DOHH2 (cell line): ENCODE measurements at regions not wholly inside any gene's neighbourhood (a gene's known extent, or its start where the extent isn't known, plus 50 kb on each side); places are given as distances from the start of the nearest gene placed in this dataset.
"Not testable (repeated sequence)": the region's sequence is repeated elsewhere in the genome, so short reads cannot be mapped to it uniquely, and the experiment has no call there.

Experiments
- H3F3A ChIP-seq: fragments of 200-600 bp; sonication (generic), shearing (Covaris generic); 2 replicates; pipeline ENCODE4 v1.6.0; 2016; ENCODE audit warnings: antibody characterized with exemption, mild to moderate bottlenecking; ENCODE audit not compliant: control insufficient read depth, insufficient read depth
- H3K27ac ChIP-seq: fragments of 200-600 bp; sonication (generic); 2 replicates; pipeline ENCODE4 v1.5.1; 2014; ENCODE audit warnings: low read depth, mild to moderate bottlenecking, low read length, moderate library complexity
- H3K27me3 ChIP-seq: fragments of 200-600 bp; sonication (generic); 2 replicates; pipeline ENCODE4 v1.6.1; 2014; ENCODE audit warnings: mild to moderate bottlenecking, low read length, mixed read lengths; ENCODE audit not compliant: control insufficient read depth
- H3K36me3 ChIP-seq: fragments of 200-600 bp; sonication (generic); 2 replicates; pipeline ENCODE4 v1.6.1; 2014; ENCODE audit warnings: mild to moderate bottlenecking, low read length, moderate library complexity, mixed read lengths; ENCODE audit not compliant: control insufficient read depth
- H3K4me1 ChIP-seq: fragments of 200-600 bp; sonication (generic); 2 replicates; pipeline ENCODE4 v1.6.1; 2014; ENCODE audit warnings: mild to moderate bottlenecking, low read length, mixed read lengths; ENCODE audit not compliant: control insufficient read depth
- H3K4me2 ChIP-seq: fragments of 200-600 bp; sonication (generic); 2 replicates; pipeline ENCODE4 v1.6.0; 2014; ENCODE audit warnings: mild to moderate bottlenecking, low read length, moderate library complexity
- H3K4me3 ChIP-seq: fragments of 200-600 bp; sonication (generic); 2 replicates; pipeline ENCODE4 v1.5.1; 2014; ENCODE audit warnings: mild to moderate bottlenecking, low read length, mixed read lengths
- H3K79me2 ChIP-seq: fragments of 200-600 bp; sonication (generic); 2 replicates; pipeline ENCODE4 v1.6.1; 2014; ENCODE audit warnings: mild to moderate bottlenecking, low read length, mixed read lengths; ENCODE audit not compliant: control insufficient read depth
- H3K9me2 ChIP-seq: fragments of 200-600 bp; sonication (generic); replicated peaks from 2 replicates; pipeline ENCODE4 v1.6.1; 2014; ENCODE audit warnings: mild to moderate bottlenecking, low read length, mixed read lengths; ENCODE audit not compliant: control insufficient read depth
- H3K9me3 ChIP-seq: fragments of 200-600 bp; sonication (generic); 2 replicates; pipeline ENCODE4 v1.6.1; 2014; ENCODE audit warnings: antibody characterized with exemption, low read length, mixed read lengths; ENCODE audit not compliant: control insufficient read depth, insufficient read depth
- H4K20me1 ChIP-seq: fragments of 200-600 bp; sonication (generic); 2 replicates; pipeline ENCODE4 v1.6.0; 2014; ENCODE audit warnings: low read depth, mild to moderate bottlenecking, antibody characterized with exemption, low read length, moderate library complexity; ENCODE audit not compliant: control insufficient read depth, insufficient read depth
- EZH2phosphoT487 ChIP-seq: fragments of 200-600 bp; sonication (generic); IDR thresholded peaks from 2 replicates; pipeline ENCODE4 v1.6.1; 2017; ENCODE audit warnings: borderline replicate concordance, mild to moderate bottlenecking, antibody characterized with exemption, low read length, moderate library complexity, mixed read lengths
- TF ChIP-seq, protein P1 (sequence below): fragments of 200-600 bp; sonication (generic); IDR thresholded peaks from one replicate; pipeline ENCODE4 v1.5.1; 2014; ENCODE audit warnings: antibody characterized with exemption, mild to moderate bottlenecking, low read depth, low read length; ENCODE audit not compliant: poor library complexity, severe bottlenecking

DNA sequence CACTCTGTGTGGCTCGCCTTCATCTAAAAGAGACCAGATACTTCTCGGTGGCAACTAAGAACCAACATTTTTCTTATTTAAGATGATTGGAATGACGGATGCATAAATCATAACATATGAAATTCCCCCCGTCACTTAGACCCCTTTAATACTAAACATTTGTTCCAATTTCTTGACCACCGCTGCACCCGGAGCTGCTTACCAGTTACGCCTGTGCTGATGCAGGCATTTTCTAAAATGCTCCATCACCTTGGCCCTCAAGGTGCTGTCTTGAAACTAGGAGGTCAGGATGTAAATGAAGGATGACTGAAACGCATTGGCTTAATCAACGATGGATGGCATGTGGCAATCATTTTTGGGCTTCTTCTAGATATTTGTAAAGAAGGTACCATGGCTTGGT, 130.0 kb downstream of the CPZ start:
- Histone ChIP-seq H3F3A (no peaks in the 10 kb centered on the region), H3K27ac (no peak overlapping the region), H3K4me2 (no peak overlapping the region), H3K4me1 (no peaks in the 10 kb centered on the region), H3K4me3 (no peak overlapping the region), H3K36me3 (no peaks in the 10 kb centered on the region), H4K20me1 (no peaks in the 10 kb centered on the region), H3K79me2 (no peaks in the 10 kb centered on the region), H3K9me3 (no peaks in the 10 kb centered on the region), H3K9me2 (no peaks in the 10 kb centered on the region), H3K27me3 (no peaks in the 10 kb centered on the region)
- no peak for TF ChIP-seq EZH2phosphoT487
- TF ChIP-seq, protein P1, sequence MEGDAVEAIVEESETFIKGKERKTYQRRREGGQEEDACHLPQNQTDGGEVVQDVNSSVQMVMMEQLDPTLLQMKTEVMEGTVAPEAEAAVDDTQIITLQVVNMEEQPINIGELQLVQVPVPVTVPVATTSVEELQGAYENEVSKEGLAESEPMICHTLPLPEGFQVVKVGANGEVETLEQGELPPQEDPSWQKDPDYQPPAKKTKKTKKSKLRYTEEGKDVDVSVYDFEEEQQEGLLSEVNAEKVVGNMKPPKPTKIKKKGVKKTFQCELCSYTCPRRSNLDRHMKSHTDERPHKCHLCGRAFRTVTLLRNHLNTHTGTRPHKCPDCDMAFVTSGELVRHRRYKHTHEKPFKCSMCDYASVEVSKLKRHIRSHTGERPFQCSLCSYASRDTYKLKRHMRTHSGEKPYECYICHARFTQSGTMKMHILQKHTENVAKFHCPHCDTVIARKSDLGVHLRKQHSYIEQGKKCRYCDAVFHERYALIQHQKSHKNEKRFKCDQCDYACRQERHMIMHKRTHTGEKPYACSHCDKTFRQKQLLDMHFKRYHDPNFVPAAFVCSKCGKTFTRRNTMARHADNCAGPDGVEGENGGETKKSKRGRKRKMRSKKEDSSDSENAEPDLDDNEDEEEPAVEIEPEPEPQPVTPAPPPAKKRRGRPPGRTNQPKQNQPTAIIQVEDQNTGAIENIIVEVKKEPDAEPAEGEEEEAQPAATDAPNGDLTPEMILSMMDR = no peak

DNA sequence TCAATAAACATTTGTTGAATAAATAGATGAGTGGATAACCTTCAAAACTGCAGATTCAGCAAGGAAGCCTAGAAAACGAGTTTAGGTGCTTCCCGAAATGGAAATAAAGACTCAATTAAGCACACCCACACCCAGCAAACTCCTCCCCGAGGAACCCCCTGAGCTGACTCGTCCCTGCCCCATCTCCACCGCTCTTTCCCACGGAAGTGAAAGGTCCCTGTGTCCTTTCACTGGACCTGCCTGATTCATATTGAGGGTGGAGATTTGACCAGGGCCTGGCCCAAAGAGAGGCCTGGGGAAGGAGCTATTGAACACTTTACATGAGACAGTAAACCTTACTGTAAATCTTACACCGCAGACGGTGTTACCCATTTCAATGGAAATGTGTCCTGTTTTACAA, 129.1 kb downstream of the CPZ start:
- no peak overlapping the region for H3K4me3 ChIP-seq
- TF ChIP-seq EZH2phosphoT487 = no peak
- TF ChIP-seq, protein P1 = no peak
- no peaks in the 10 kb centered on the region for H3K79me2 ChIP-seq
- H4K20me1 ChIP-seq = no peaks in the 10 kb centered on the region
- H3K27ac ChIP-seq = no peak overlapping the region
- H3K9me2 ChIP-seq = no peaks in the 10 kb centered on the region
- no peaks in the 10 kb centered on the region for H3K4me1 ChIP-seq
- H3K9me3 ChIP-seq = no peaks in the 10 kb centered on the region
- no peak overlapping the region for H3K4me2 ChIP-seq
- H3K27me3 ChIP-seq = no peaks in the 10 kb centered on the region
- H3K36me3 ChIP-seq = no peaks in the 10 kb centered on the region
- H3F3A ChIP-seq = no peaks in the 10 kb centered on the region

DNA sequence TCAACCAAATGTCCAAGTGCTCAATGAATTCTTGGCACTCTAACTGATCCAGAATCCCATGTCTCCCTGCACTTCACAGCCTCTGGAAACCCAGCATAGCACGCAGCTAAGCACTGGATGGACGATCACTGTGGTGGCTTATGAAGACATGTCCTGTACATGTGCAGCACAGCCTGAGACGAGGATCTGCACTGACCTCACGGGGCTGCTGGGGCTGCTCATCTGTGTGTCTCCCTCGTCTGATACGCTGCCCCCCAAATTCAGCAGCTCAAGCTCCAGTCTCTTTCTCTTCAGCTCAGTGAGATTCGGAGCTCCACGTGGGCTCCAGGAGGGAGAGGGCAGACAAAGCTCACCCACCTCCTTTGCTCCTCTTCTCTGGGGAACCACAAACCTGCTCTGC, 126.9 kb downstream of the CPZ start:
- Histone ChIP-seq H3K9me3 (no peaks in the 10 kb centered on the region), H4K20me1 (no peaks in the 10 kb centered on the region), H3F3A (no peaks in the 10 kb centered on the region), H3K36me3 (no peaks in the 10 kb centered on the region), H3K79me2 (no peaks in the 10 kb centered on the region), H3K9me2 (no peaks in the 10 kb centered on the region), H3K27ac (no peak overlapping the region), H3K4me3 (no peak overlapping the region), H3K4me1 (no peaks in the 10 kb centered on the region), H3K4me2 (no peak overlapping the region), H3K27me3 (no peaks in the 10 kb centered on the region)
- TF ChIP-seq, protein P1 = no peak
- TF ChIP-seq EZH2phosphoT487 = no peak

DNA sequence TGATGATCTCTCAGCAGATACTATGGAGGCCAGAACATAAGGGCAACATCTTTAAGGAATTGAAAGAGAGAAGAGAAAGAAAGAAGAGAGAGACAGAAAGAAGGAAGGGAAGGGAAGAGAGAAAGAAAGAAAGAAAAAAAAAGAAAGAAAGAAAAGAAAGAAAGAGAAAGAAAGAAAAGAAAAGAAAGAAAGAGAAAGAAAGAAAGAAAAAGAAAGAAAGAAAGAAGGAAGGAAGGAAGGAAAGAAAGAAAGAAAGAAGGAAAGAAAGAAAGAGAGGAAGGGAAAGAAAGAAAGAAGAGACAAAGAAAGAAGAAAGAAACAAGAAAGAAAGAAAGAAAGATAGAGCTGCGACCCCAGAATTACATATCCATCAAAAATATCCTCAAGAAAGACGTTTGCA, 124.9 kb downstream of the CPZ start:
- H3K4me3 ChIP-seq, H3F3A ChIP-seq, H3K79me2 ChIP-seq, H3K36me3 ChIP-seq, H3K9me3 ChIP-seq, H3K9me2 ChIP-seq, H3K27me3 ChIP-seq, H3K27ac ChIP-seq, H3K4me2 ChIP-seq, H3K4me1 ChIP-seq, H4K20me1 ChIP-seq: not testable (repeated sequence)
